ENCODE measurements at regions not wholly inside any gene's neighbourhood (a gene's known extent, or its start where the extent isn't known, plus 50 kb on each side); places are given as distances from the start of the nearest gene placed in this dataset.

GRCh38 chr5:169424279-169424655, 123.3 kb upstream of the SLIT3 start (continued):
- TF ChIP-seq, protein P1, sequence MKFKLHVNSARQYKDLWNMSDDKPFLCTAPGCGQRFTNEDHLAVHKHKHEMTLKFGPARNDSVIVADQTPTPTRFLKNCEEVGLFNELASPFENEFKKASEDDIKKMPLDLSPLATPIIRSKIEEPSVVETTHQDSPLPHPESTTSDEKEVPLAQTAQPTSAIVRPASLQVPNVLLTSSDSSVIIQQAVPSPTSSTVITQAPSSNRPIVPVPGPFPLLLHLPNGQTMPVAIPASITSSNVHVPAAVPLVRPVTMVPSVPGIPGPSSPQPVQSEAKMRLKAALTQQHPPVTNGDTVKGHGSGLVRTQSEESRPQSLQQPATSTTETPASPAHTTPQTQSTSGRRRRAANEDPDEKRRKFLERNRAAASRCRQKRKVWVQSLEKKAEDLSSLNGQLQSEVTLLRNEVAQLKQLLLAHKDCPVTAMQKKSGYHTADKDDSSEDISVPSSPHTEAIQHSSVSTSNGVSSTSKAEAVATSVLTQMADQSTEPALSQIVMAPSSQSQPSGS (tag by site-specific recombination; IDR thresholded peaks at IDR 0.05; ENCODE audit: low read depth), result no peak
- no peak for TF ChIP-seq PRDM1 (tag by site-specific recombination; IDR thresholded peaks at IDR 0.05)

DNA sequence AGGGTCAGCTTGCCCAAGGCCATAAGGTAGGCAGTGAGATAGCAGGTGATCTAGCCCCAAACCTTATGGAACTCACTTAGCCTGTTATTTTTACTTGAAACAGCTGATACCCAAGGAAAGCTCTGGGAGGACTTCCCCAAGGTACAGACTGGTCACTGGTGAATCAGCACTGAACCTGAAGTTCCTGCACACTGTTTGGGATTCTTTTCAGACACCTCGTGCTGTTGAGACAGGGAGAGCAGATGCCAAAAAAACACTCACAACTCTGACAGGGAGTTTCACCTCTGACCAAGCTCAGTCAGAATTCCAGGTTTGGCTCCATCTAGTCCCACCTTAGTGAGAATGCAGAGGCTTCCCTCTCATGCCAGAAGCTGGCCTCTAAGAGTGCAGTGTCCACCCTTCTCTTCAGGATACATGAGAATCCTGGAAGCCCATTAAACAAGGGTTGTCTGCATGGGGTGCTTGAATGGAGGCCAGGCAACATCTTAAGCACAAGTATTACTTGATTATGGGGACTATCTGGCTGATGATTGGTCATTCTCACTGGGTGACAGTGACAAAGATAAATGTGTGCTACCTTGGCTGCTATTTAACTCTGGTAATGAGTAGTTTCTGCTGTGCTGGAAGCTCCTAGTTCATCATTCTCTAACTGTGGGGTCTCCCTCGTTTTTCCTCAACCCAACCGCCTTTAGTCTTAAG, 122.8 kb upstream of the SLIT3 start:
- POLR2A ChIA-PET, result no interaction called here

More for the DNA sequence above, 122.8 kb upstream of the SLIT3 start:
- CTCF ChIA-PET, result interaction anchor here (0.7 to 1.1 kb wide), 2 partner anchors 9 to 436 kb away, joined by 3 to 5 read pairs; no protein-coding TSS in a partner anchor
- H3K36me3 ChIP-seq (ENCODE audit: control insufficient read depth in 2 of 2, insufficient read depth in 1 of 2, low read length in 2 of 2), result no peaks in the 10 kb centered on the region
- TF ChIP-seq, protein P2, sequence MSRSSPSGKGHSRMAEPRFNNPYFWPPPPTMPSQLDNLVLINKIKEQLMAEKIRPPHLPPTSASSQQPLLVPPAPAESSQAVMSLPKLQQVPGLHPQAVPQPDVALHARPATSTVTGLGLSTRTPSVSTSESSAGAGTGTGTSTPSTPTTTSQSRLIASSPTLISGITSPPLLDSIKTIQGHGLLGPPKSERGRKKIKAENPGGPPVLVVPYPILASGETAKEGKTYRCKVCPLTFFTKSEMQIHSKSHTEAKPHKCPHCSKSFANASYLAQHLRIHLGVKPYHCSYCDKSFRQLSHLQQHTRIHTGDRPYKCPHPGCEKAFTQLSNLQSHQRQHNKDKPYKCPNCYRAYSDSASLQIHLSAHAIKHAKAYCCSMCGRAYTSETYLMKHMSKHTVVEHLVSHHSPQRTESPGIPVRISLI (tag by site-specific recombination; IDR thresholded peaks at IDR 0.05), result no peak
- no peak for TF ChIP-seq ZNF501 (tag by site-specific recombination; IDR thresholded peaks at IDR 0.05)
- no peak for TF ChIP-seq SCRT1 (tag by site-specific recombination; IDR thresholded peaks at IDR 0.05; ENCODE audit: borderline replicate concordance)
- TF ChIP-seq ZNF544 (tag by site-specific recombination; IDR thresholded peaks at IDR 0.05), result no peak
- TF ChIP-seq ZNF140 (tag by site-specific recombination; IDR thresholded peaks at IDR 0.05), result no peak
- TF ChIP-seq AEBP2 (tag by site-specific recombination; IDR thresholded peaks at IDR 0.05; ENCODE audit: borderline replicate concordance), result no peak
- no peak for TF ChIP-seq ZNF585B (tag by site-specific recombination; IDR thresholded peaks at IDR 0.05)
- no peak for TF ChIP-seq ZNF704 (tag by site-specific recombination; IDR thresholded peaks at IDR 0.05)
- no peak for TF ChIP-seq ZNF169 (tag by site-specific recombination; IDR thresholded peaks at IDR 0.05)
- TF ChIP-seq, protein P3, sequence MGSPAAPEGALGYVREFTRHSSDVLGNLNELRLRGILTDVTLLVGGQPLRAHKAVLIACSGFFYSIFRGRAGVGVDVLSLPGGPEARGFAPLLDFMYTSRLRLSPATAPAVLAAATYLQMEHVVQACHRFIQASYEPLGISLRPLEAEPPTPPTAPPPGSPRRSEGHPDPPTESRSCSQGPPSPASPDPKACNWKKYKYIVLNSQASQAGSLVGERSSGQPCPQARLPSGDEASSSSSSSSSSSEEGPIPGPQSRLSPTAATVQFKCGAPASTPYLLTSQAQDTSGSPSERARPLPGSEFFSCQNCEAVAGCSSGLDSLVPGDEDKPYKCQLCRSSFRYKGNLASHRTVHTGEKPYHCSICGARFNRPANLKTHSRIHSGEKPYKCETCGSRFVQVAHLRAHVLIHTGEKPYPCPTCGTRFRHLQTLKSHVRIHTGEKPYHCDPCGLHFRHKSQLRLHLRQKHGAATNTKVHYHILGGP (tag by site-specific recombination; IDR thresholded peaks at IDR 0.05), result no peak
- no peak for TF ChIP-seq ZNF335 (tag by site-specific recombination; conservative IDR thresholded peaks at IDR 0.05)
- no peak for TF ChIP-seq ZNF24 (tag by site-specific recombination; IDR thresholded peaks at IDR 0.05)
- TF ChIP-seq ZNF792 (tag by site-specific recombination; IDR thresholded peaks at IDR 0.05), result no peak
- TF ChIP-seq ZNF830 (tag by site-specific recombination; IDR thresholded peaks at IDR 0.05; ENCODE audit: low read depth), result no peak
- TF ChIP-seq BCL11A (tag by site-specific recombination; IDR thresholded peaks at IDR 0.05; ENCODE audit: low read depth), result no peak
- TF ChIP-seq ZBTB10 (tag by site-specific recombination; IDR thresholded peaks at IDR 0.05), result no peak
- no peak for TF ChIP-seq SP2 (tag by site-specific recombination; IDR thresholded peaks at IDR 0.05)
- TF ChIP-seq HOXD13 (CRISPR knock-in tag; IDR thresholded peaks at IDR 0.05; ENCODE audit: borderline replicate concordance), result no peak
- no peaks in the 10 kb centered on the region for H3K9me3 ChIP-seq (ENCODE audit: control insufficient read depth, insufficient read depth, low read depth, low read length)
- H3K4me1 ChIP-seq (ENCODE audit: control insufficient read depth, insufficient read depth, low read length), result no peaks in the 10 kb centered on the region
- no peak overlapping the region for H3K4me3 ChIP-seq (ENCODE audit: low read depth, low read length)
- no peak overlapping the region for H3K27ac ChIP-seq (ENCODE audit: extremely low read depth, low read depth, low read length)

Data from HEK293 (cell line).